ENCODE measurements at regions not wholly inside any gene's neighbourhood (a gene's known extent, or its start where the extent isn't known, plus 50 kb on each side); places are given as distances from the start of the nearest gene placed in this dataset.

DNA sequence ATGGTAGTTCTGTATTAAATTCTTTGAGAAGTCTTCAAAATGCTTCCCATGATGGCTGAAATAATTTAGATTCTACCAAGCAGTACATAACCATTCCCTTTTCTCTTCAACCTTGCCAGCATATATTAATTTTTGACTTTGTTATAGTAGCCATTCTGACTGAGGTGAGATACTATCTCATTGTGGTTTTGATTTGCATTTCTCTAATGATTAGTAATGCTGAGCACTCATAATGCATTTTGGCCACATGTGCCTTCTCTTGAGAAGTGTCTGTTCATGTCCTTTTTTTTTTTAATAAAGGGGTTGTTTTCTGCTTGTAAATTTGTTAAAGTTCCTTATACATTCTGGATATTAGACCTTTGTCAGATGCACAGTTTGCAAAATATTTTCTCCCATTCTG lies 173.9 kb downstream of the CALCRL start:
- Histone ChIP-seq H3K4me3 (ENCODE audit: low read depth, low read length) (no peak overlapping the region), H3K4me1 (no peaks in the 10 kb centered on the region), H3K27me3 (no peaks in the 10 kb centered on the region), H3K9me3 (no peaks in the 10 kb centered on the region), H3K36me3 (no peaks in the 10 kb centered on the region)
- no peak for DNase-seq
- TF ChIP-seq, protein P1, sequence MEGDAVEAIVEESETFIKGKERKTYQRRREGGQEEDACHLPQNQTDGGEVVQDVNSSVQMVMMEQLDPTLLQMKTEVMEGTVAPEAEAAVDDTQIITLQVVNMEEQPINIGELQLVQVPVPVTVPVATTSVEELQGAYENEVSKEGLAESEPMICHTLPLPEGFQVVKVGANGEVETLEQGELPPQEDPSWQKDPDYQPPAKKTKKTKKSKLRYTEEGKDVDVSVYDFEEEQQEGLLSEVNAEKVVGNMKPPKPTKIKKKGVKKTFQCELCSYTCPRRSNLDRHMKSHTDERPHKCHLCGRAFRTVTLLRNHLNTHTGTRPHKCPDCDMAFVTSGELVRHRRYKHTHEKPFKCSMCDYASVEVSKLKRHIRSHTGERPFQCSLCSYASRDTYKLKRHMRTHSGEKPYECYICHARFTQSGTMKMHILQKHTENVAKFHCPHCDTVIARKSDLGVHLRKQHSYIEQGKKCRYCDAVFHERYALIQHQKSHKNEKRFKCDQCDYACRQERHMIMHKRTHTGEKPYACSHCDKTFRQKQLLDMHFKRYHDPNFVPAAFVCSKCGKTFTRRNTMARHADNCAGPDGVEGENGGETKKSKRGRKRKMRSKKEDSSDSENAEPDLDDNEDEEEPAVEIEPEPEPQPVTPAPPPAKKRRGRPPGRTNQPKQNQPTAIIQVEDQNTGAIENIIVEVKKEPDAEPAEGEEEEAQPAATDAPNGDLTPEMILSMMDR (IDR thresholded peaks at IDR 0.05; ENCODE audit: low read depth, low read length) = no peak

GRCh38 chr2:187272255-187272654 lies 175.8 kb downstream of the CALCRL start:
- no peaks in the 10 kb centered on the region for H3K36me3 ChIP-seq
- H3K27me3 ChIP-seq = no peaks in the 10 kb centered on the region
- no peak for DNase-seq
- no peaks in the 10 kb centered on the region for H3K4me1 ChIP-seq
- H3K9me3 ChIP-seq = no peaks in the 10 kb centered on the region
- TF ChIP-seq, protein P1 (IDR thresholded peaks at IDR 0.05; ENCODE audit: low read depth, low read length) = no peak
- no peak overlapping the region for H3K4me3 ChIP-seq (ENCODE audit: low read depth, low read length)

GRCh38 chr2:187271825-187272224 lies 176.2 kb downstream of the CALCRL start:
- H3K36me3 ChIP-seq = no peaks in the 10 kb centered on the region
- H3K4me3 ChIP-seq (ENCODE audit: low read depth, low read length) = no peak overlapping the region
- no peaks in the 10 kb centered on the region for H3K4me1 ChIP-seq
- H3K9me3 ChIP-seq = no peaks in the 10 kb centered on the region
- DNase-seq = no peak
- H3K27me3 ChIP-seq = no peaks in the 10 kb centered on the region
- TF ChIP-seq, protein P1 (IDR thresholded peaks at IDR 0.05; ENCODE audit: low read depth, low read length) = no peak

GRCh38 chr2:187266645-187267044 lies 181.4 kb downstream of the CALCRL start:
- Histone ChIP-seq H3K4me1 (no peaks in the 10 kb centered on the region), H3K4me3 (ENCODE audit: low read depth, low read length) (no peak overlapping the region), H3K36me3 (no peaks in the 10 kb centered on the region), H3K27me3 (no peaks in the 10 kb centered on the region), H3K9me3 (no peaks in the 10 kb centered on the region)
- no peak for DNase-seq
- TF ChIP-seq, protein P1 (IDR thresholded peaks at IDR 0.05; ENCODE audit: low read depth, low read length) = no peak

DNA sequence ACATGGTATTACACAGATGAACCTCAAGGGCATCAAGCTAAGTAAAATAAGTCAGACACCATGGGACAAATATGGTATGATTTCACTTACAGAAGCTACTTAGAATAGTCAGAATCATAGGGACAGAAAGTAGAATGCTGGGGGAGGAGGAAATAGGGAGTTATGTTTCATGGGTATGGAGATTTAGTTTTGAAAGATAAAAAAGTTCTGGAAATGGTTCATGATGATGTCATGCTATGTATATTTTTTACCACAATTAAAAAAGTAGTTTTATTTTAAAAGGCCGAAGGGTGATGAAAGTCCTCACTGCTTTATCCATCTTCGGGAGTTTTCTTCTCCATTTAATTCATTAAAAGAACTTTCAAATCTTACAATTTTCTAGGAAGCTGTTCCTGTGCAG lies 181.9 kb downstream of the CALCRL start:
- no peak for DNase-seq
- TF ChIP-seq, protein P1 (IDR thresholded peaks at IDR 0.05; ENCODE audit: low read depth, low read length) = no peak

GRCh38 chr2:187264612-187265011 lies 183.4 kb downstream of the CALCRL start:
- H3K4me3 ChIP-seq (ENCODE audit: low read depth, low read length) = no peak overlapping the region
- H3K9me3 ChIP-seq = no peaks in the 10 kb centered on the region
- H3K36me3 ChIP-seq = no peaks in the 10 kb centered on the region
- H3K27me3 ChIP-seq = no peaks in the 10 kb centered on the region
- DNase-seq = no peak
- TF ChIP-seq, protein P1 (IDR thresholded peaks at IDR 0.05; ENCODE audit: low read depth, low read length) = no peak
- H3K4me1 ChIP-seq = no peaks in the 10 kb centered on the region

More for the DNA sequence above, 181.9 kb downstream of the CALCRL start:
- H3K27me3 ChIP-seq = no peaks in the 10 kb centered on the region
- H3K4me3 ChIP-seq (ENCODE audit: low read depth, low read length) = no peak overlapping the region
- no peaks in the 10 kb centered on the region for H3K36me3 ChIP-seq
- H3K9me3 ChIP-seq = no peaks in the 10 kb centered on the region
- no peaks in the 10 kb centered on the region for H3K4me1 ChIP-seq

Data from BE2C (cell line).